GM23338 (cell line): ENCODE measurements at regions not wholly inside any gene's neighbourhood (a gene's known extent, or its start where the extent isn't known, plus 50 kb on each side); places are given as distances from the start of the nearest gene placed in this dataset.

Experiments used
- ATAC-seq: fragments of 200-7000 bp; cut with Tn5 transposase; 3 replicates; pipeline ENCODE4 v1.9.1; 2020
- DNase-seq: peaks from one replicate; pipeline ENCODE4 v3.0.0-alpha.2; 2015; ENCODE audit warnings: low spot score
- H2AFZ ChIP-seq: fragments of 200-600 bp; sonication (generic); 2 replicates; pipeline ENCODE4 v1.8.0; 2016; ENCODE audit warnings: antibody characterized with exemption, mild to moderate bottlenecking, moderate library complexity
- H3F3A ChIP-seq: fragments of 200-600 bp; sonication (generic); replicated peaks from 2 replicates; pipeline ENCODE4 v1.8.0; 2017; ENCODE audit warnings: antibody characterized with exemption, mixed run types, low read depth
- H3K27ac ChIP-seq: fragments of 200-600 bp; sonication (generic); 2 replicates; pipeline ENCODE4 v1.6.1; 2016; ENCODE audit warnings: low read depth
- H3K27me3 ChIP-seq: fragments of 200-600 bp; sonication (generic); 2 replicates; pipeline ENCODE4 v1.8.0; 2016; ENCODE audit warnings: mild to moderate bottlenecking, mixed run types, moderate library complexity; ENCODE audit not compliant: insufficient read depth
- H3K36me3 ChIP-seq: fragments of 200-600 bp; sonication (generic); 2 replicates; pipeline ENCODE4 v1.8.0; 2016; ENCODE audit warnings: mild to moderate bottlenecking; ENCODE audit not compliant: insufficient read depth
- H3K4me1 ChIP-seq: fragments of 200-600 bp; sonication (generic); 2 replicates; pipeline ENCODE4 v1.8.0; 2016; ENCODE audit warnings: mild to moderate bottlenecking, moderate library complexity; ENCODE audit not compliant: insufficient read depth
- H3K4me2 ChIP-seq: fragments of 200-600 bp; sonication (generic); 2 replicates; pipeline ENCODE4 v1.7.1; 2017; ENCODE audit warnings: mixed run types
- H3K4me3 ChIP-seq: fragments of 200-600 bp; sonication (generic); 2 replicates; pipeline ENCODE4 v1.6.1; 2016; ENCODE audit warnings: mixed run types
- H3K79me2 ChIP-seq: fragments of 200-600 bp; sonication (generic); replicated peaks from 2 replicates; pipeline ENCODE4 v1.8.0; 2017; ENCODE audit warnings: mild to moderate bottlenecking; ENCODE audit not compliant: insufficient read depth
- H3K9me2 ChIP-seq: fragments of 200-600 bp; sonication (generic); 2 replicates; pipeline ENCODE4 v1.8.0; 2017; ENCODE audit not compliant: insufficient read depth
- H4K20me1 ChIP-seq: fragments of 200-600 bp; sonication (generic); replicated peaks from 2 replicates; pipeline ENCODE4 v1.8.0; 2017; ENCODE audit warnings: mild to moderate bottlenecking; ENCODE audit not compliant: insufficient read depth
- H3K27ac Mint-ChIP-seq: 2 replicates; pipeline ENCODE4 v1.8.0; 2020; ENCODE audit warnings: inconsistent platforms, mild to moderate bottlenecking, moderate library complexity, mixed read lengths
- H3K27me3 Mint-ChIP-seq: 3 replicates; pipeline ENCODE4 v1.8.0; 2022; ENCODE audit warnings: low read depth, mild to moderate bottlenecking, moderate library complexity, mixed read lengths, inconsistent platforms; ENCODE audit not compliant: insufficient read depth, poor library complexity
- H3K36me3 Mint-ChIP-seq: 3 replicates; pipeline ENCODE4 v1.8.0; 2021; ENCODE audit warnings: low read depth, mild to moderate bottlenecking, inconsistent platforms, moderate library complexity, mixed read lengths
- H3K4me1 Mint-ChIP-seq: 3 replicates; pipeline ENCODE4 v1.8.0; 2020; ENCODE audit warnings: mild to moderate bottlenecking, inconsistent platforms, mixed read lengths
- H3K4me3 Mint-ChIP-seq: 3 replicates; pipeline ENCODE4 v1.8.0; 2021; ENCODE audit warnings: moderate library complexity, mild to moderate bottlenecking, inconsistent platforms, mixed read lengths
- H3K9me3 Mint-ChIP-seq: 3 replicates; pipeline ENCODE4 v1.8.0; 2020; ENCODE audit warnings: moderate library complexity, mild to moderate bottlenecking, inconsistent platforms, mixed read lengths
- CREB1 ChIP-seq: fragments of 250-450 bp; sonication (Bioruptor Pico); IDR thresholded peaks from 2 replicates; pipeline ENCODE4 v1.5.0; 2020; ENCODE audit warnings: low read depth, mild to moderate bottlenecking, moderate library complexity
- CTCF ChIP-seq, 2 experiments: fragments of 200-600 bp in 1 of 2; sonication (generic) in 1 of 2; conservative IDR thresholded peaks; 2 replicates each; pipeline versions ENCODE4 v1.5.1 to v1.6.1; 2016 to 2017; ENCODE audit warnings: antibody characterized with exemption in 2 of 2, low read depth in 2 of 2, mild to moderate bottlenecking in 2 of 2, moderate library complexity in 1 of 2
- ETS1 ChIP-seq: IDR thresholded peaks from 2 replicates; pipeline ENCODE4 v1.6.1; 2016; ENCODE audit warnings: antibody characterized with exemption
- EZH2 ChIP-seq: fragments of 200-600 bp; sonication (generic); IDR thresholded peaks from one replicate; pipeline ENCODE4 v1.8.0; 2017; ENCODE audit warnings: antibody characterized with exemption, mild to moderate bottlenecking, low read depth; ENCODE audit not compliant: unreplicated experiment
- EZH2phosphoT487 ChIP-seq: fragments of 200-600 bp; sonication (generic); IDR thresholded peaks from one replicate; pipeline ENCODE4 v1.8.1; 2018; ENCODE audit warnings: antibody characterized with exemption; ENCODE audit not compliant: unreplicated experiment
- JUNB ChIP-seq: IDR thresholded peaks from one replicate; pipeline ENCODE4 v1.6.1; 2016; ENCODE audit warnings: antibody characterized with exemption; ENCODE audit not compliant: unreplicated experiment
- POLR2AphosphoS5 ChIP-seq: IDR thresholded peaks from 2 replicates; pipeline ENCODE4 v1.6.1; 2016; ENCODE audit warnings: antibody characterized with exemption, low read depth
- REST ChIP-seq: IDR thresholded peaks from one replicate; pipeline ENCODE4 v1.6.1; 2018; ENCODE audit warnings: antibody characterized with exemption; ENCODE audit not compliant: unreplicated experiment
- ZNF114 ChIP-seq: fragments of 250-450 bp; sonication (Bioruptor Pico); IDR thresholded peaks from 2 replicates; pipeline ENCODE4 v1.5.0; 2020; ENCODE audit warnings: mild to moderate bottlenecking, moderate library complexity
- ZNF331 ChIP-seq: fragments of 250-450 bp; sonication (Bioruptor Pico); IDR thresholded peaks from 2 replicates; pipeline ENCODE4 v1.5.0; 2020; ENCODE audit warnings: low read depth, mild to moderate bottlenecking, moderate library complexity

GRCh38 chr11:39434466-39434865 is 2025.0 kb downstream of the LRRC4C start (continued):
- TF ChIP-seq CTCF (conservative IDR thresholded peaks at IDR 0.05; ENCODE audit: low read depth in 2 of 2) (no peak), ZNF114 (CRISPR knock-in tag) (no peak), ETS1 (no peak)

GRCh38 chr11:39432929-39433328 is 2026.5 kb downstream of the LRRC4C start:
- no peaks in the 10 kb centered on the region for H3K36me3 Mint-ChIP-seq
- no peaks in the 10 kb centered on the region; the same call in 1 of the 2 replicates for H3K36me3 ChIP-seq
- H3K27me3 ChIP-seq, result no peaks in the 10 kb centered on the region
- no peaks in the 10 kb centered on the region; the same call in 2 of the 3 replicates for H3K9me3 Mint-ChIP-seq
- TF ChIP-seq ZNF331 (CRISPR knock-in tag) (no peak), ETS1 (no peak), EZH2 (no peak), CTCF (conservative IDR thresholded peaks at IDR 0.05; ENCODE audit: low read depth in 2 of 2) (no peak)
- H2AFZ ChIP-seq, result no peak overlapping the region
- no peaks in the 10 kb centered on the region for H3F3A ChIP-seq
- H3K4me3 ChIP-seq, result no peak overlapping the region
- no peak overlapping the region for H3K27ac ChIP-seq
- peaks cover 6% of the 10 kb centered on the region; the same call in 2 of the 3 replicates for H3K4me1 Mint-ChIP-seq
- no peak overlapping the region for H3K4me2 ChIP-seq
- H3K27ac Mint-ChIP-seq, result no peak overlapping the region
- DNase-seq (no peak), ATAC-seq (no peak)
- H3K27me3 Mint-ChIP-seq, result no peaks in the 10 kb centered on the region
- H4K20me1 ChIP-seq, result no peaks in the 10 kb centered on the region
- no peak overlapping the region for H3K4me3 Mint-ChIP-seq
- no peaks in the 10 kb centered on the region for H3K79me2 ChIP-seq
- H3K9me2 ChIP-seq, result no peaks in the 10 kb centered on the region
- 0 out of 2 replicates have a peak, but pooled peaks cover 5% of the 10 kb centered on the region for H3K4me1 ChIP-seq

GRCh38 chr11:39425226-39425625 is 2034.2 kb downstream of the LRRC4C start:
- Histone ChIP-seq H3K9me2 (no peaks in the 10 kb centered on the region), H3K27me3 (no peaks in the 10 kb centered on the region), H3K4me1 (no peaks in the 10 kb centered on the region), H3K4me3 (no peak overlapping the region), H2AFZ (no peak overlapping the region), H3K27ac (no peak overlapping the region), H3K36me3 (no peaks in the 10 kb centered on the region; the same call in 1 of the 2 replicates), H3F3A (no peaks in the 10 kb centered on the region), H3K79me2 (no peaks in the 10 kb centered on the region), H4K20me1 (no peaks in the 10 kb centered on the region), H3K4me2 (no peak overlapping the region)
- Mint-ChIP-seq H3K4me3 (no peak overlapping the region), H3K27ac (no peak overlapping the region), H3K9me3 (no peaks in the 10 kb centered on the region), H3K4me1 (no peaks in the 10 kb centered on the region), H3K36me3 (no peaks in the 10 kb centered on the region), H3K27me3 (no peaks in the 10 kb centered on the region)
- DNase-seq (no peak), ATAC-seq (no peak)
- TF ChIP-seq JUNB (no peak), ZNF331 (CRISPR knock-in tag) (no peak), EZH2 (no peak), ZNF114 (CRISPR knock-in tag) (no peak), ETS1 (no peak), CREB1 (CRISPR knock-in tag) (no peak), REST (no peak), EZH2phosphoT487 (no peak), POLR2AphosphoS5 (no peak)
